Heart left ventricle (tissue), 16 donors: ENCODE measurements at regions not wholly inside any gene's neighbourhood (a gene's known extent, or its start where the extent isn't known, plus 50 kb on each side); places are given as distances from the start of the nearest gene placed in this dataset.

Source experiments
- ATAC-seq, 4 donors: fragments of 200-7000 bp; cut with Tn5 transposase; one replicate each; pipeline ENCODE4 v1.9.1; 2020 to 2022; ENCODE audit warnings: moderate library complexity in 4 of 4, mild to moderate bottlenecking in 3 of 4, moderate number of reproducible peaks in 1 of 4
- DNase-seq, 5 donors: peaks; one replicate each; pipeline ENCODE4 v3.0.0-alpha.2; 2020
- H3K27ac ChIP-seq, 12 donors: fragments of 200-600 bp; sonication (generic) in 4 of 12; one replicate each; pipeline versions ENCODE4 v1.5.0 to v1.8.0; 2016 to 2022; ENCODE audit warnings: mild to moderate bottlenecking in 2 of 12
- H3K27me3 ChIP-seq, 9 donors: fragments of 200-600 bp; sonication (generic) in 2 of 9; one replicate each; pipeline versions ENCODE4 v1.5.1 to v1.8.0; 2016 to 2022; ENCODE audit warnings: mild to moderate bottlenecking in 3 of 9
- H3K36me3 ChIP-seq, 9 donors: fragments of 200-600 bp; sonication (generic) in 2 of 9; one replicate each; pipeline versions ENCODE4 v1.5.0 to v1.8.0; 2018 to 2022; ENCODE audit warnings: mild to moderate bottlenecking in 2 of 9
- H3K4me1 ChIP-seq, 12 donors: fragments of 200-600 bp; sonication (generic) in 4 of 12; one replicate each; pipeline versions ENCODE4 v1.5.0 to v1.8.0; 2016 to 2022; ENCODE audit warnings: mild to moderate bottlenecking in 3 of 12
- H3K4me3 ChIP-seq, 12 donors: fragments of 200-600 bp; sonication (generic) in 4 of 12; one replicate each; pipeline versions ENCODE4 v1.5.0 to v1.8.0; 2017 to 2022; ENCODE audit warnings: mild to moderate bottlenecking in 9 of 12, moderate library complexity in 4 of 12
- H3K9me3 ChIP-seq, 12 donors: fragments of 200-600 bp; sonication (generic) in 4 of 12; one replicate each; pipeline versions ENCODE4 v1.5.0 to v1.8.0; 2016 to 2022; ENCODE audit warnings: mild to moderate bottlenecking in 1 of 12
- POLR2A ChIP-seq, 2 donors: fragments of 450-650 bp; IDR thresholded peaks; one replicate each; pipeline ENCODE4 v1.6.1; 2017; ENCODE audit warnings: antibody characterized with exemption in 2 of 2, mild to moderate bottlenecking in 2 of 2, moderate library complexity in 2 of 2
- WGBS, 4 donors: extraction: QIAGEN DNeasy Blood & Tissue Kit in 2 of 4; methylation state at CpG; one replicate each; pipeline versions ENCODE4 v1.1.5 to v1.1.7; 2013 to 2018; 5-methylcytosine and 5-hydroxymethylcytosine counted together
- intact Hi-C, 10 donors: fragments of 100-400 bp; cut with DNase I; formaldehyde crosslinking; loops; one replicate each; pipeline versions ENCODE4 v1.11.1 to v1.14.2; 2022
- TF ChIP-seq, protein P1 (sequence below), 12 donors: fragments of 200-600 bp; sonication (generic) in 4 of 12; IDR thresholded peaks; one replicate each; pipeline versions ENCODE4 v1.5.0 to v1.8.0; 2018 to 2022; ENCODE audit warnings: antibody characterized with exemption in 12 of 12, mild to moderate bottlenecking in 5 of 12
- donor health status: ischemic (EF 13 %, LVEDD 7.1; RV severe dilation, severe dysfunction).
- donor health status: healthy with polysubstance abuse.
- donor health status: DM: no; HTN: yes; CAD: no.
- donor health status: DM: no; HTN: no; CAD: no.
- donor health status: ischemic (EF 25% LVEDD 6.9; RV normal size, moderate dysfunction).
- donor health status: ischemic (EF 25% LVEDD 5.7; RV mildly dilated, moderate dysfunction).
- donor health status: healthy.
- donor health status: DM: yes; HTN: yes; CAD: no.
- donor health status: ischemic (EF 35%, LVEDD 5.7; RV mildly dilated, moderate dysfunction).
- donor health status: nonischemic (EF 11% LVEDD 7.7; RV severe dilation, severe dysfunction).
- donor health status: DM: yes; HTN: yes; CAD: no.
- donor health status: PGD.
- donor health status: ischemic (EF 29% LVEDD 5.4; RV normal size, mild dysfunction).
- donor health status: nonischemic (EF 23%, LVEDD 6.1; RV moderate dilation, normal function).

DNA sequence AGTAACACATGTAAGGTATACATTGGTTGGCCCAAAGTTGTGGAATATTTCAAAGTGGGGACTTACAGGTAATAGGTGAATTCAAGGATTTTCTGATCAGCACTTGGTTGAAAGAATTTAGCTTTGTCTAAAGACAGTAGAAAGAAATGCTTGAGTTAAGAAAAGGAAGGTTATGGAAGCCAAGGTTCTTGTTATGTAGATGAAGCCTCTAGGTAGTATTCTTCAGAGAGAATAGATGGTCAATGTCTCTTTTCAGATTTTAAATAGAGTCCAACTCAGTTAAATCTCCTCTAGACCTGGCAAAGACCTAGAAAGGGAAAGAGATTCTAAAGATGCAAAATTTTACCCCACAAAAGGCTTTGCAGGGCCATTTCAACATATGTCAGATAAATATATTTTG lies 157.4 kb downstream of the ANKRD30B start:
- intact Hi-C loops, result no loop called here
- DNase-seq, result no peak
- ATAC-seq, result no peak

DNA sequence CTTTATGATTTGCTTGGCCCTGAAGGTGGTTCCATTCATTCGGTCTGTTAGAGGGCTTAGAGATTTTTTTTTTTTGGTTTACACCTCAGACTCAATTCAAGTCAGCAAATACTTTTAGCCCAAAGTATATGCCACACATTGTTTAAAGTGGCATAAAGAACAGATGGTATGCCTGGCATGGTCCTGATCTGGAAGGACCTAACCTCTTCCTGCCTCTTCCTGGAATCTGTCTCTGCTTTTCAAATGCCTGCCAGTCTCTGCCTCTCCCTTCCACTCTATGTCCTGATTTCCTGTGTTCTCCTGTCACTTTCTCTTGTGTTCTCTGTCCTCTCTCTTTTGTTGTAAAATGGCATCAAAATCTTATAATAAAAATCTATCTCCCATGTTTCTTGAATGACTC lies 158.0 kb downstream of the ANKRD30B start:
- no peak for TF ChIP-seq POLR2A (IDR thresholded peaks at IDR 0.05)
- TF ChIP-seq, protein P1, sequence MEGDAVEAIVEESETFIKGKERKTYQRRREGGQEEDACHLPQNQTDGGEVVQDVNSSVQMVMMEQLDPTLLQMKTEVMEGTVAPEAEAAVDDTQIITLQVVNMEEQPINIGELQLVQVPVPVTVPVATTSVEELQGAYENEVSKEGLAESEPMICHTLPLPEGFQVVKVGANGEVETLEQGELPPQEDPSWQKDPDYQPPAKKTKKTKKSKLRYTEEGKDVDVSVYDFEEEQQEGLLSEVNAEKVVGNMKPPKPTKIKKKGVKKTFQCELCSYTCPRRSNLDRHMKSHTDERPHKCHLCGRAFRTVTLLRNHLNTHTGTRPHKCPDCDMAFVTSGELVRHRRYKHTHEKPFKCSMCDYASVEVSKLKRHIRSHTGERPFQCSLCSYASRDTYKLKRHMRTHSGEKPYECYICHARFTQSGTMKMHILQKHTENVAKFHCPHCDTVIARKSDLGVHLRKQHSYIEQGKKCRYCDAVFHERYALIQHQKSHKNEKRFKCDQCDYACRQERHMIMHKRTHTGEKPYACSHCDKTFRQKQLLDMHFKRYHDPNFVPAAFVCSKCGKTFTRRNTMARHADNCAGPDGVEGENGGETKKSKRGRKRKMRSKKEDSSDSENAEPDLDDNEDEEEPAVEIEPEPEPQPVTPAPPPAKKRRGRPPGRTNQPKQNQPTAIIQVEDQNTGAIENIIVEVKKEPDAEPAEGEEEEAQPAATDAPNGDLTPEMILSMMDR (IDR thresholded peaks at IDR 0.05), result no peak
- no peak for ATAC-seq
- intact Hi-C loops, result no loop called here

More for the DNA sequence above, 157.4 kb downstream of the ANKRD30B start:
- Histone ChIP-seq H3K27me3 (no peaks in the 10 kb centered on the region), H3K4me1 (no peaks in the 10 kb centered on the region), H3K4me3 (no peak overlapping the region), H3K27ac (no peak overlapping the region), H3K9me3 (peaks cover 0 to 2% (median 0%) of the 10 kb centered on the region in 12 donors), H3K36me3 (no peaks in the 10 kb centered on the region)
- TF ChIP-seq, protein P1 (IDR thresholded peaks at IDR 0.05), result no peak
- TF ChIP-seq POLR2A (IDR thresholded peaks at IDR 0.05), result no peak

DNA sequence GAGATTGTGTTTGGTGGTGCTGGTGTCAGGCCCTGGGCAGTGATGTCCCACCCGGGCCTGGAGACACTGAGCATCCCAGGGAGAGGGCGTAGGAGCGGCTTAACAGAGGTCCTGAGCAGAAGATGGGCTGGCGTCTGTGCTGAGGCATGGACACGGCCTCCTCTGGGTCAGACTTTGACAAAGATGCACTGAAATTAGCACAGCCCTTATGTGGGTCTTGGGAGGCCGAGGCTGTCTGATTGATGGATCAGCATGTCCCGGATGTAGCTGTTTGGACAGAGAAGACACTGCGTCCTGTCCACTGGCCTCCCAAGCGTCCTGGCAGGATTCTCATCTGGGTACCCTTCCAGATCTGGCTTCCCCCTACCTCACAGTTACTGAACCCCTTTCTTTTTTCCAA lies 159.4 kb downstream of the ANKRD30B start:
- H3K27me3 ChIP-seq, result no peaks in the 10 kb centered on the region
- no peak for ATAC-seq
- TF ChIP-seq POLR2A (IDR thresholded peaks at IDR 0.05), result no peak
- TF ChIP-seq, protein P1 (IDR thresholded peaks at IDR 0.05), result no peak
- no peaks in the 10 kb centered on the region for H3K4me1 ChIP-seq
- DNase-seq, result no peak
- no peak overlapping the region for H3K4me3 ChIP-seq
- H3K9me3 ChIP-seq, result peaks cover 0 to 2% (median 0%) of the 10 kb centered on the region in 12 donors
- H3K27ac ChIP-seq, result no peak overlapping the region
- no peaks in the 10 kb centered on the region for H3K36me3 ChIP-seq
- 66 to 75% (median 71%) methylated on average over 9 of the region's 9 CpGs for WGBS, 4 donors
- intact Hi-C loops, result no loop called here

More for the DNA sequence above, 158.0 kb downstream of the ANKRD30B start:
- Histone ChIP-seq H3K9me3 (peaks cover 0 to 2% (median 0%) of the 10 kb centered on the region in 12 donors), H3K36me3 (no peaks in the 10 kb centered on the region), H3K4me1 (no peaks in the 10 kb centered on the region), H3K27ac (no peak overlapping the region), H3K4me3 (no peak overlapping the region), H3K27me3 (no peaks in the 10 kb centered on the region)
- 43 to 74% (median 68%) methylated on average over 1 of the region's 1 CpG for WGBS, 4 donors
- no peak for DNase-seq

DNA sequence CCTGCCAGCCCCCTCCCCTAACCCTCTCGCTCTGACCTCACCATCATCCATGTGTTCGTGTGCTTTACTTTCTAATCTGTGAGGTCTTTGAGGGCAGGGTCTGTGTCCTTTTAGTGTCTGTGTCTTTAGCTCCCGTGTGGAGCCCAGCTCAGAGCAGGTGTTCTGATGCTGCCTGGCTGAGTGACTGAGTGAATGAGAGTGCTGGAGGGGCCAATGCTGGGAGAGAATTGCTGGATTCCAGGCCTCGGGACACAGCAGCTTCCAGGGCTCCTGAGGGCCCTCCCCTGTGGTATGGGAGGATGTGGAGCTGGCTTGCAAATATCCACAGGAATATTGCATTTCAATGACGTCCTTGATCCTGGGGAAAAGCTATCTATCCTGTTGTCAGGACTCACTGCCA lies 160.6 kb downstream of the ANKRD30B start:
- DNase-seq (no peak), ATAC-seq (no peak)
- TF ChIP-seq POLR2A (IDR thresholded peaks at IDR 0.05), result no peak
- TF ChIP-seq, protein P1 (IDR thresholded peaks at IDR 0.05), result no peak
- intact Hi-C loops, result no loop called here
- Histone ChIP-seq H3K36me3 (no peaks in the 10 kb centered on the region), H3K4me3 (no peak overlapping the region), H3K9me3 (no peaks in the 10 kb centered on the region), H3K4me1 (no peaks in the 10 kb centered on the region), H3K27ac (no peak overlapping the region), H3K27me3 (no peaks in the 10 kb centered on the region)
- WGBS, 4 donors, result 55 to 77% (median 59%) methylated on average over 3 to 5 of the region's 5 CpGs
